Smooth muscle cell (in vitro differentiated cells): ENCODE measurements at regions not wholly inside any gene's neighbourhood (a gene's known extent, or its start where the extent isn't known, plus 50 kb on each side); places are given as distances from the start of the nearest gene placed in this dataset.

Experiments used
- DNase-seq: peaks from one replicate; lab custom pipeline; 2025; ENCODE audit not compliant: unreplicated experiment; lab: John Stamatoyannopoulos, UW
- H2AFZ ChIP-seq: fragments of 200-600 bp; sonication (generic); 2 replicates; pipeline ENCODE4 v1.6.0; 2016; ENCODE audit warnings: antibody characterized with exemption, low read depth, mild to moderate bottlenecking
- H3F3A ChIP-seq: fragments of 200-600 bp; sonication (generic); 2 replicates; pipeline ENCODE4 v1.6.0; 2017; ENCODE audit warnings: antibody characterized with exemption, low read depth
- H3K27ac ChIP-seq: fragments of 200-600 bp; sonication (generic); 2 replicates; pipeline ENCODE4 v1.5.1; 2016; ENCODE audit warnings: low read depth, mild to moderate bottlenecking
- H3K27me3 ChIP-seq: fragments of 200-600 bp; sonication (generic); 2 replicates; pipeline ENCODE4 v1.6.1; 2016; ENCODE audit warnings: low read depth, mild to moderate bottlenecking
- H3K36me3 ChIP-seq: fragments of 200-600 bp; sonication (generic); 2 replicates; pipeline ENCODE4 v1.5.1; 2016; ENCODE audit warnings: low read depth
- H3K4me1 ChIP-seq: fragments of 200-600 bp; sonication (generic); 2 replicates; pipeline ENCODE4 v1.5.1; 2016; ENCODE audit warnings: low read depth
- H3K4me2 ChIP-seq: fragments of 200-600 bp; sonication (generic); 2 replicates; pipeline ENCODE4 v1.6.0; 2016; ENCODE audit warnings: mild to moderate bottlenecking
- H3K4me3 ChIP-seq: fragments of 200-600 bp; sonication (generic); 2 replicates; pipeline ENCODE4 v1.5.1; 2016; ENCODE audit warnings: mild to moderate bottlenecking
- H3K79me2 ChIP-seq: fragments of 200-600 bp; sonication (generic); 2 replicates; pipeline ENCODE4 v1.6.0; 2016; ENCODE audit warnings: low read depth, mild to moderate bottlenecking
- H3K9ac ChIP-seq: fragments of 200-600 bp; sonication (generic); 2 replicates; pipeline ENCODE4 v1.6.0; 2016; ENCODE audit warnings: low read depth
- H3K9me3 ChIP-seq: fragments of 200-600 bp; sonication (generic); replicated peaks from 2 replicates; pipeline ENCODE4 v1.5.1; 2016; ENCODE audit warnings: low read depth
- H4K20me1 ChIP-seq: fragments of 200-600 bp; sonication (generic); 2 replicates; pipeline ENCODE4 v1.6.0; 2016; ENCODE audit warnings: low read depth
- WGBS: methylation state at CpG from one replicate; pipeline ENCODE4 v1.1.7; 2016; ENCODE audit warnings: low lambda C conversion rate; 5-methylcytosine and 5-hydroxymethylcytosine counted together
- TF ChIP-seq, protein P1 (sequence below): fragments of 200-600 bp; sonication (generic); IDR thresholded peaks from 2 replicates; pipeline ENCODE4 v1.5.1; 2017; ENCODE audit warnings: borderline replicate concordance, mild to moderate bottlenecking, antibody characterized with exemption; ENCODE audit not compliant: insufficient read depth, poor library complexity, severe bottlenecking

DNA sequence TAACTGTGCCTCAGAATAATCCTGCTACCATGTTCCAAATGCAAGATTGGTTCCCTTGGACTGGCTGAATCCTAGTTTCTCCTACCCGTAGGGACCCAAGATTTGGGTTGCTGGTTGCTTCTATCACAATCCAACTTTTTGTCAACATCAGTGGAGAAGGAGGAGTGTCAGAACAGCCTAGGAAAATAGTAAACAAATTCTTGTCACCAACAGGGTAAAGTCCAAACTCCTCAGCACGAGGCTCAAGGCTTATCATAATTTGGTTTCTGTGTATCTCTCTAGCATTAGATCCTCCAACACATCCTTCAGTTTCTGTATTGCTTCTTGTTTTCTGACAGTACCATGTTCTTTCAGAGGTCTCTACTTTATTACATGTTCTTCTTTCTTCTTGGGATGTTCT is 370.2 kb upstream of the DAB1 start:
- Histone ChIP-seq H3K9ac (no peak overlapping the region), H3K4me3 (no peak overlapping the region), H3K36me3 (no peaks in the 10 kb centered on the region), H3K79me2 (no peaks in the 10 kb centered on the region), H2AFZ (no peak overlapping the region), H3K4me1 (no peaks in the 10 kb centered on the region), H3F3A (no peaks in the 10 kb centered on the region), H3K9me3 (no peaks in the 10 kb centered on the region), H3K27ac (no peak overlapping the region), H4K20me1 (no peaks in the 10 kb centered on the region), H3K27me3 (no peaks in the 10 kb centered on the region), H3K4me2 (no peak overlapping the region)
- DNase-seq, result no peak
- TF ChIP-seq, protein P1, sequence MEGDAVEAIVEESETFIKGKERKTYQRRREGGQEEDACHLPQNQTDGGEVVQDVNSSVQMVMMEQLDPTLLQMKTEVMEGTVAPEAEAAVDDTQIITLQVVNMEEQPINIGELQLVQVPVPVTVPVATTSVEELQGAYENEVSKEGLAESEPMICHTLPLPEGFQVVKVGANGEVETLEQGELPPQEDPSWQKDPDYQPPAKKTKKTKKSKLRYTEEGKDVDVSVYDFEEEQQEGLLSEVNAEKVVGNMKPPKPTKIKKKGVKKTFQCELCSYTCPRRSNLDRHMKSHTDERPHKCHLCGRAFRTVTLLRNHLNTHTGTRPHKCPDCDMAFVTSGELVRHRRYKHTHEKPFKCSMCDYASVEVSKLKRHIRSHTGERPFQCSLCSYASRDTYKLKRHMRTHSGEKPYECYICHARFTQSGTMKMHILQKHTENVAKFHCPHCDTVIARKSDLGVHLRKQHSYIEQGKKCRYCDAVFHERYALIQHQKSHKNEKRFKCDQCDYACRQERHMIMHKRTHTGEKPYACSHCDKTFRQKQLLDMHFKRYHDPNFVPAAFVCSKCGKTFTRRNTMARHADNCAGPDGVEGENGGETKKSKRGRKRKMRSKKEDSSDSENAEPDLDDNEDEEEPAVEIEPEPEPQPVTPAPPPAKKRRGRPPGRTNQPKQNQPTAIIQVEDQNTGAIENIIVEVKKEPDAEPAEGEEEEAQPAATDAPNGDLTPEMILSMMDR, result no peak
- 79% methylated on average over 2 of the region's 2 CpGs for WGBS

DNA sequence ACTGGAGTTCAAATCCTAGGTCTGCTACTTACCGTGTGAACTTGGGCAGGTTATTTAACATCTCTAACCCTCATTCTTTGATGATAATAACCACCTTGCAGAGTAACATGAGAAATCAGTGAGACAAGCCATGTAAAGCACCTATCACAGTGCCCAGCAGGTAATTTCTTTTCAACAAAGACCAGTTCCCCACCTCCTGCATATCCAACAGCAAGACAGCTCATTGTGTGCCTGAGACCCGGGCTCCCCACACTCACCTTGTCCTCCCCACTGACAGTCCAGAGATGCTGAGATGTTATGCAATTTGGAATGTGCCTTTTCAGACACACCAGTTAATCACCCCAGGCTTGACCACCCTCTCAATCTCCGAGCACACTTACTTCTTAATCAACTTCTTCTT is 367.6 kb upstream of the DAB1 start:
- H3K9me3 ChIP-seq, result no peaks in the 10 kb centered on the region
- WGBS, result 96% methylated on average over 3 of the region's 3 CpGs
- H3K27ac ChIP-seq, result no peak overlapping the region
- no peak overlapping the region for H3K9ac ChIP-seq
- no peaks in the 10 kb centered on the region for H3K36me3 ChIP-seq
- H3K79me2 ChIP-seq, result no peaks in the 10 kb centered on the region
- no peak for DNase-seq
- H3K4me3 ChIP-seq, result no peak overlapping the region
- no peaks in the 10 kb centered on the region for H3F3A ChIP-seq
- H3K4me1 ChIP-seq, result no peaks in the 10 kb centered on the region
- no peak overlapping the region for H3K4me2 ChIP-seq
- no peak overlapping the region for H2AFZ ChIP-seq
- TF ChIP-seq, protein P1, result no peak
- no peaks in the 10 kb centered on the region for H4K20me1 ChIP-seq
- H3K27me3 ChIP-seq, result no peaks in the 10 kb centered on the region

DNA sequence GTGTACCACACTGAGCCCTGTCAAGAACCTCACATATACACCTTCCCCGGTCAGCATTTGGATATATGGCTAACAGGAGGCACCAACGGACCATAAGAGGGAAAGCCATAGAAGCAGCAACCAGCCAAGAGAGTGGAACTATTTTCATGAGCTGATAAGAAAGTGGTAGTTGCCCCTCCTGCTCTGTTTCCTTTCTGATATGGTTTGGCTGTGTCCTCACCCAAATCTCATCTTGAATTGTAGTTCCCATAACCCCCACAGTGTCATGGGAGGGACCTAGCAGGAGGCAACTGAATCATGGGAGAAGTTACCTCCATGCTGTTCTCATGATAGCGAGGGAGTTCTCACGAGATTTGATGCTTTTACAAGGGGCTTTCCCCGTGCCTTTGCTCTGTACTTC is 366.1 kb upstream of the DAB1 start:
- no peak overlapping the region for H3K9ac ChIP-seq
- H3K27ac ChIP-seq, result no peak overlapping the region
- TF ChIP-seq, protein P1, result no peak
- WGBS, result 85% methylated on average over 5 of the region's 5 CpGs
- H3F3A ChIP-seq, result no peaks in the 10 kb centered on the region
- no peak overlapping the region for H2AFZ ChIP-seq
- no peaks in the 10 kb centered on the region for H4K20me1 ChIP-seq
- no peaks in the 10 kb centered on the region for H3K27me3 ChIP-seq
- no peaks in the 10 kb centered on the region for H3K36me3 ChIP-seq
- no peak overlapping the region for H3K4me3 ChIP-seq
- no peak for DNase-seq
- no peaks in the 10 kb centered on the region for H3K79me2 ChIP-seq
- H3K9me3 ChIP-seq, result no peaks in the 10 kb centered on the region
- H3K4me1 ChIP-seq, result no peaks in the 10 kb centered on the region
- H3K4me2 ChIP-seq, result no peak overlapping the region

DNA sequence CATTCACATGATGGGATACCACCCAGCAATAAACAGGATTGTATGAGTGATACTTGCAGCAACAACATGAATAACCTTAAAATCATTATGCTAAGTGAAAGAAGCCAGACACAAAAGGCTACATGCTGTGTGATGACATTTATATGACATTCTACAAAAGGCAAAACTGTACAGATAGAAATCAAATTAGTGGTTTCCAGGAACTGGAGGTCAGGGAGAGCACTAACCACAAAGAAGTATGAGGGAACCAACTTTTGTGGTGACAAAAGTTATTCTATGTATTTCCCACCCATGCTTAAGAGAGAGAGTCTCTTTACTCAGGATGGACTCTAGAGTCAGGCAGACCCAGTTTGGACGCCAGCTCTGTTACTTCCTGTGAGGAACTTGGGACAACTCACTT is 364.5 kb upstream of the DAB1 start:
- no peak overlapping the region for H3K4me2 ChIP-seq
- no peak for DNase-seq
- no peaks in the 10 kb centered on the region for H3K79me2 ChIP-seq
- no peak overlapping the region for H3K9ac ChIP-seq
- H3F3A ChIP-seq, result no peaks in the 10 kb centered on the region
- H4K20me1 ChIP-seq, result no peaks in the 10 kb centered on the region
- no peaks in the 10 kb centered on the region for H3K9me3 ChIP-seq
- H3K27ac ChIP-seq, result no peak overlapping the region
- H3K4me1 ChIP-seq, result no peaks in the 10 kb centered on the region
- TF ChIP-seq, protein P1, result no peak
- WGBS, result 50% methylated on average over 1 of the region's 1 CpG
- H3K4me3 ChIP-seq, result no peak overlapping the region
- H3K36me3 ChIP-seq, result no peaks in the 10 kb centered on the region
- H3K27me3 ChIP-seq, result no peaks in the 10 kb centered on the region
- no peak overlapping the region for H2AFZ ChIP-seq
